HepG2 (cell line): ENCODE measurements at regions not wholly inside any gene's neighbourhood (a gene's known extent, or its start where the extent isn't known, plus 50 kb on each side); places are given as distances from the start of the nearest gene placed in this dataset.

Experiments used
- ATAC-seq: fragments of 200-7000 bp; cut with Tn5 transposase; 3 replicates; pipeline ENCODE4 v1.9.1; 2020; ENCODE audit warnings: mild to moderate bottlenecking, moderate library complexity
- BruUV-seq: library from RNA; stranded (reverse); fragments of 400-500 nt; replicated peaks from 2 replicates; lab custom pipeline; 2021; lab: Mats Ljungman, UMichigan
- CTCF ChIA-PET: fragments of 300-600 bp; formaldehyde crosslinking; extraction: SDS; loops from one replicate; lab custom pipeline; 2021; ENCODE audit warnings: low total read pairs, inconsistent platforms, low intra/inter-chr PET ratio; lab: Yijun Ruan, JAX
- POLR2A ChIA-PET: fragments of 350-600 bp; sonication (Branson Sonifier 250); formaldehyde crosslinking; loops from one replicate; lab custom pipeline; 2020; ENCODE audit warnings: antibody characterized with exemption, inconsistent platforms; lab: Yijun Ruan, JAX
- DNase-seq: peaks from one replicate; pipeline ENCODE4 v3.0.0-alpha.2; 2015; ENCODE audit warnings: low spot score
- FAIRE-seq: peaks from 3 replicates; lab custom pipeline; 2011; peaks lifted over from hg19 to GRCh38; lab: Jason Lieb, UNC
- H2AFZ ChIP-seq: one replicate; pipeline ENCODE4 v1.6.1; 2011; ENCODE audit warnings: low read length, inconsistent platforms
- H3K27ac ChIP-seq: fragments of 300-600 bp; 3 replicates; pipeline ENCODE4 v1.8.0; 2011; ENCODE audit warnings: mixed run types, mild to moderate bottlenecking, mixed read lengths, low read length, inconsistent platforms; ENCODE audit not compliant: insufficient read depth; ENCODE audit errors: extremely low read length
- H3K27me3 ChIP-seq, 2 experiments: fragments of 200-600 bp in 1 of 2; 2 replicates in 1 of 2; 3 replicates in 1 of 2; pipeline versions ENCODE4 v1.6.0 to v1.8.0; 2011; ENCODE audit warnings: low read length in 2 of 2, mild to moderate bottlenecking in 2 of 2, moderate library complexity in 2 of 2, inconsistent platforms in 1 of 2; ENCODE audit not compliant: insufficient read depth in 2 of 2, control insufficient read depth in 1 of 2
- H3K36me3 ChIP-seq, 2 experiments: fragments of 200-600 bp in 1 of 2; replicated peaks in 1 of 2; 2 replicates in 1 of 2; 3 replicates in 1 of 2; pipeline versions ENCODE4 v1.5.1 to v1.8.0; 2011; ENCODE audit warnings: low read length in 2 of 2, inconsistent platforms in 1 of 2; ENCODE audit not compliant: insufficient read depth in 2 of 2, control insufficient read depth in 1 of 2
- H3K4me1 ChIP-seq: 2 replicates; pipeline ENCODE4 v1.5.1; 2012; ENCODE audit warnings: low read length, inconsistent platforms; ENCODE audit not compliant: insufficient read depth
- H3K4me2 ChIP-seq: 2 replicates; pipeline ENCODE4 v1.6.0; 2011; ENCODE audit warnings: low read depth, low read length, inconsistent platforms
- H3K4me3 ChIP-seq, 3 experiments: fragments of 200-600 bp in 1 of 3; sonication (generic), shearing (Covaris generic) in 1 of 3; replicated peaks in 1 of 3; 2 replicates each; pipeline ENCODE4 v1.5.1; 2011 to 2016; ENCODE audit warnings: low read length in 3 of 3, inconsistent platforms in 2 of 3, low read depth in 2 of 3, mild to moderate bottlenecking in 2 of 3, control low read depth in 1 of 3, mixed read lengths in 1 of 3; ENCODE audit not compliant: insufficient read depth in 1 of 3
- H3K79me2 ChIP-seq: one replicate; pipeline ENCODE4 v1.6.1; 2011; ENCODE audit warnings: low read length, inconsistent platforms; ENCODE audit not compliant: insufficient read depth
- H3K9ac ChIP-seq: 2 replicates; pipeline ENCODE4 v1.6.0; 2011; ENCODE audit warnings: mild to moderate bottlenecking, low read depth, low read length, inconsistent platforms; ENCODE audit not compliant: insufficient read depth
- H3K9me3 ChIP-seq: 2 replicates; pipeline ENCODE4 v1.5.1; 2012; ENCODE audit warnings: mild to moderate bottlenecking, low read length
- H4K20me1 ChIP-seq: 2 replicates; pipeline ENCODE4 v1.6.0; 2011; ENCODE audit warnings: inconsistent platforms, mild to moderate bottlenecking, low read length, moderate library complexity; ENCODE audit not compliant: insufficient read depth
- GPN1 ChIP-seq: sonication (generic); formaldehyde crosslinking; IDR thresholded peaks from 2 replicates; pipeline ENCODE4 v1.5.1; 2020; ENCODE audit warnings: missing genetic modification reagents, borderline replicate concordance
- MYC ChIP-seq: sonication (generic); formaldehyde crosslinking; IDR thresholded peaks from 2 replicates; pipeline ENCODE4 v1.9.0; 2021; ENCODE audit warnings: missing genetic modification reagents, borderline replicate concordance
- NFATC3 ChIP-seq: sonication (generic); formaldehyde crosslinking; IDR thresholded peaks from 2 replicates; pipeline ENCODE4 v1.5.1; 2020; ENCODE audit warnings: mild to moderate bottlenecking, missing genetic modification reagents
- ZFP36L2 ChIP-seq: sonication (generic); formaldehyde crosslinking; IDR thresholded peaks from 2 replicates; pipeline ENCODE4 v1.4.0; 2020; ENCODE audit warnings: missing genetic modification reagents
- ZNF207 ChIP-seq: fragments of 450-650 bp; IDR thresholded peaks from 2 replicates; pipeline ENCODE4 v1.6.1; 2016; ENCODE audit warnings: antibody characterized with exemption, borderline replicate concordance
- ZNF570 ChIP-seq: sonication (generic); formaldehyde crosslinking; IDR thresholded peaks from 2 replicates; pipeline ENCODE4 v1.4.0; 2020; ENCODE audit warnings: mild to moderate bottlenecking, missing genetic modification reagents, borderline replicate concordance
- ZNF607 ChIP-seq: sonication (generic); formaldehyde crosslinking; IDR thresholded peaks from 2 replicates; pipeline ENCODE4 v1.5.1; 2020; ENCODE audit warnings: missing genetic modification reagents, mild to moderate bottlenecking, borderline replicate concordance
- ZNF780A ChIP-seq: sonication (generic); formaldehyde crosslinking; IDR thresholded peaks from 2 replicates; pipeline ENCODE4 v1.8.0; 2022; ENCODE audit warnings: mild to moderate bottlenecking, missing genetic modification reagents, moderate library complexity
- WGBS: methylation state at CpG from one replicate; pipeline ENCODE4 v1.1.6; 2017; ENCODE audit warnings: low lambda C conversion rate; 5-methylcytosine and 5-hydroxymethylcytosine counted together
- in situ Hi-C: cut with HindIII; loops from 2 replicates; pipeline ENCODE4 v1.10.0; 2017; ENCODE audit warnings: low pct_unique_long_range_greater_than_20kb; ENCODE audit not compliant: extremely low pct_ligation_motif_present
- intact Hi-C: fragments of 100-400 bp; cut with micrococcal nuclease; formaldehyde crosslinking; loops from one replicate; pipeline ENCODE4 v1.10.0; 2022; ENCODE audit not compliant: unreplicated experiment
- TF ChIP-seq, protein P1 (sequence below): sonication (generic); formaldehyde crosslinking; IDR thresholded peaks from 2 replicates; pipeline ENCODE4 v1.8.1; 2023; ENCODE audit warnings: missing genetic modification reagents, inconsistent platforms, borderline replicate concordance
- TF ChIP-seq, protein P2 (sequence below): sonication (generic); formaldehyde crosslinking; IDR thresholded peaks from 2 replicates; pipeline ENCODE4 v1.4.0; 2020; ENCODE audit warnings: missing genetic modification reagents

DNA sequence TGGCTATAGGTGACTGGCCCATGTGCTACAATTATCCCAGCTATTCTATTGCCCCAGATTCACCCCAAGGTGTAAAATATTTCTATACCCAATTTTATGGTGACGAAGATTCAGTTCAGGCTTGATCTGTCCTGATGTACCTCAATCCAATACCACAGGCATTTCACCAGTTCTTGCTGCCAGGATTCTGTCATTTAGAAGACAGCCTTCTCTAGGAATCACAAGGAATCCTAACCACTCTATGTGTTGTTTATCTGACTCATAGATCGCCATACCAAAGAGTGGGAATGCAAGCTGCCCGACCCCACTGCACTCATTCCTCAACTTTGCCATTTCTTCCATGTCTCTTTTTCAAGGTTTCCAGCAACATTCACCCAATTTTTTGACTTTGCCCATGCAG lies 355.0 kb upstream of the EMCN start:
- ATAC-seq (no peak), DNase-seq (no peak), FAIRE-seq (no peak)
- H4K20me1 ChIP-seq: no peaks in the 10 kb centered on the region
- TF ChIP-seq MYC (CRISPR knock-in tag) (no peak), NFATC3 (no peak), GPN1 (CRISPR knock-in tag) (no peak), ZNF607 (no peak), ZNF207 (no peak), ZFP36L2 (no peak), ZNF570 (CRISPR knock-in tag) (no peak), ZNF780A (CRISPR knock-in tag) (no peak)
- TF ChIP-seq, protein P1, sequence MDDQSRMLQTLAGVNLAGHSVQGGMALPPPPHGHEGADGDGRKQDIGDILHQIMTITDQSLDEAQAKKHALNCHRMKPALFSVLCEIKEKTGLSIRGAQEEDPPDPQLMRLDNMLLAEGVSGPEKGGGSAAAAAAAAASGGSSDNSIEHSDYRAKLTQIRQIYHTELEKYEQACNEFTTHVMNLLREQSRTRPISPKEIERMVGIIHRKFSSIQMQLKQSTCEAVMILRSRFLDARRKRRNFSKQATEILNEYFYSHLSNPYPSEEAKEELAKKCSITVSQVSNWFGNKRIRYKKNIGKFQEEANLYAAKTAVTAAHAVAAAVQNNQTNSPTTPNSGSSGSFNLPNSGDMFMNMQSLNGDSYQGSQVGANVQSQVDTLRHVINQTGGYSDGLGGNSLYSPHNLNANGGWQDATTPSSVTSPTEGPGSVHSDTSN (CRISPR knock-in tag): no peak
- TF ChIP-seq, protein P2, sequence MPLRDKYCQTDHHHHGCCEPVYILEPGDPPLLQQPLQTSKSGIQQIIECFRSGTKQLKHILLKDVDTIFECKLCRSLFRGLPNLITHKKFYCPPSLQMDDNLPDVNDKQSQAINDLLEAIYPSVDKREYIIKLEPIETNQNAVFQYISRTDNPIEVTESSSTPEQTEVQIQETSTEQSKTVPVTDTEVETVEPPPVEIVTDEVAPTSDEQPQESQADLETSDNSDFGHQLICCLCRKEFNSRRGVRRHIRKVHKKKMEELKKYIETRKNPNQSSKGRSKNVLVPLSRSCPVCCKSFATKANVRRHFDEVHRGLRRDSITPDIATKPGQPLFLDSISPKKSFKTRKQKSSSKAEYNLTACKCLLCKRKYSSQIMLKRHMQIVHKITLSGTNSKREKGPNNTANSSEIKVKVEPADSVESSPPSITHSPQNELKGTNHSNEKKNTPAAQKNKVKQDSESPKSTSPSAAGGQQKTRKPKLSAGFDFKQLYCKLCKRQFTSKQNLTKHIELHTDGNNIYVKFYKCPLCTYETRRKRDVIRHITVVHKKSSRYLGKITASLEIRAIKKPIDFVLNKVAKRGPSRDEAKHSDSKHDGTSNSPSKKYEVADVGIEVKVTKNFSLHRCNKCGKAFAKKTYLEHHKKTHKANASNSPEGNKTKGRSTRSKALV (CRISPR knock-in tag): no peak
- ChIA-PET POLR2A (no interaction called here), CTCF (no interaction called here)
- intact Hi-C loops (no loop called here), in situ Hi-C loops (no loop called here)
- WGBS: 13% methylated on average over 3 of the region's 3 CpGs
- H3K4me2 ChIP-seq: no peak overlapping the region
- no peaks in the 10 kb centered on the region for H3K4me1 ChIP-seq
- H3K9ac ChIP-seq: no peak overlapping the region
- H2AFZ ChIP-seq: no peak overlapping the region
- no peaks in the 10 kb centered on the region for H3K9me3 ChIP-seq
- H3K4me3 ChIP-seq: no peak overlapping the region
- H3K36me3 ChIP-seq: no peaks in the 10 kb centered on the region
- H3K79me2 ChIP-seq: no peaks in the 10 kb centered on the region
- BruUV-seq: no TSS peak
- H3K27ac ChIP-seq: no peak overlapping the region
- H3K27me3 ChIP-seq: no peaks in the 10 kb centered on the region
